Mammary epithelial cell (primary cell): ENCODE measurements at regions not wholly inside any gene's neighbourhood (a gene's known extent, or its start where the extent isn't known, plus 50 kb on each side); places are given as distances from the start of the nearest gene placed in this dataset.

Experiments used
- CTCF ChIP-seq, 2 donors: IDR thresholded peaks in 1 of 2; conservative IDR thresholded peaks in 1 of 2; 2 replicates each; pipeline ENCODE4 v1.5.1; 2011 to 2012; ENCODE audit warnings: inconsistent platforms in 2 of 2, low read length in 2 of 2, mild to moderate bottlenecking in 2 of 2, control low read depth in 1 of 2, low read depth in 1 of 2; ENCODE audit not compliant: insufficient read depth in 1 of 2; ENCODE audit errors: extremely low read depth in 1 of 2
- EZH2 ChIP-seq: IDR thresholded peaks from 2 replicates; pipeline ENCODE4 v1.6.1; 2012; ENCODE audit warnings: low read length, inconsistent platforms, borderline replicate concordance

GRCh38 chr10:123513870-123514269 lies 152.3 kb upstream of the GPR26 start:
- no peak for TF ChIP-seq CTCF (conservative IDR thresholded peaks at IDR 0.05 in 1 of 2, IDR thresholded peaks at IDR 0.05 in 1 of 2; ENCODE audit: extremely low read depth in 1 of 2, insufficient read depth in 1 of 2, low read depth in 1 of 2, low read length in 2 of 2)
- TF ChIP-seq EZH2, result no peak
